Gastroesophageal sphincter (tissue), 4 donors: ENCODE measurements at regions not wholly inside any gene's neighbourhood (a gene's known extent, or its start where the extent isn't known, plus 50 kb on each side); places are given as distances from the start of the nearest gene placed in this dataset.

Experiments
- ATAC-seq: fragments of 150-250 bp; one replicate; pipeline ENCODE4 v1.9.1; 2016; ENCODE audit warnings: mild to moderate bottlenecking, moderate library complexity
- H3K27ac ChIP-seq, 4 donors: fragments of 200-600 bp; sonication (generic) in 3 of 4; 1 replicate in 3 of 4; 2 replicates in 1 of 4; pipeline ENCODE4 v1.5.1; 2016 to 2019
- H3K27me3 ChIP-seq: fragments of 200-600 bp; sonication (generic); one replicate; pipeline ENCODE4 v1.5.1; 2019
- H3K36me3 ChIP-seq, 2 donors: fragments of 200-600 bp; sonication (generic); one replicate each; pipeline ENCODE4 v1.5.1; 2019; ENCODE audit warnings: control low read depth in 1 of 2
- H3K4me1 ChIP-seq, 3 donors: fragments of 200-600 bp; sonication (generic); 1 replicate in 2 of 3; 2 replicates in 1 of 3; pipeline ENCODE4 v1.5.1; 2016 to 2019; ENCODE audit warnings: control low read depth in 2 of 3
- H3K4me3 ChIP-seq, 2 donors: fragments of 200-600 bp; sonication (generic); one replicate each; pipeline ENCODE4 v1.5.1; 2019; ENCODE audit warnings: mild to moderate bottlenecking in 1 of 2, moderate library complexity in 1 of 2
- H3K9me3 ChIP-seq, 3 donors: fragments of 200-600 bp; sonication (generic); one replicate each; pipeline ENCODE4 v1.5.1; 2017 to 2019; ENCODE audit warnings: control low read depth in 2 of 3
- CTCF ChIP-seq, 4 experiments: fragments of 200-600 bp in 2 of 4; fragments of 450-650 bp in 2 of 4; sonication (generic) in 1 of 4; IDR thresholded peaks; one replicate each; pipeline ENCODE4 v1.5.1; 2017 to 2019; ENCODE audit warnings: antibody characterized with exemption in 4 of 4, mild to moderate bottlenecking in 2 of 4, moderate library complexity in 2 of 4
- EP300 ChIP-seq: sonication (generic); formaldehyde crosslinking; IDR thresholded peaks from one replicate; pipeline ENCODE4 v1.6.1; 2017; ENCODE audit warnings: antibody characterized with exemption, mild to moderate bottlenecking
- POLR2A ChIP-seq, 2 donors: fragments of 450-650 bp; IDR thresholded peaks; one replicate each; pipeline ENCODE4 v1.6.1; 2017; ENCODE audit warnings: antibody characterized with exemption in 2 of 2, mild to moderate bottlenecking in 2 of 2, moderate library complexity in 1 of 2
- POLR2AphosphoS5 ChIP-seq: sonication (generic); formaldehyde crosslinking; IDR thresholded peaks from one replicate; pipeline ENCODE4 v1.6.1; 2017; ENCODE audit warnings: antibody characterized with exemption
- WGBS, 2 donors: methylation state at CpG; one replicate each; pipeline ENCODE4 v1.1.5; 2018; ENCODE audit warnings: low coverage in 1 of 2; 5-methylcytosine and 5-hydroxymethylcytosine counted together

- 63 to 88% methylated on average over 7 to 8 of the region's 8 CpGs for WGBS, 2 donors
- H3K4me3 ChIP-seq = no peak overlapping the region
- TF ChIP-seq CTCF (IDR thresholded peaks at IDR 0.05) (no peak), POLR2AphosphoS5 (no peak), EP300 (no peak), POLR2A (IDR thresholded peaks at IDR 0.05) (no peak)
- no peaks in the 10 kb centered on the region for H3K4me1 ChIP-seq
- ATAC-seq = no peak
- no peaks in the 10 kb centered on the region for H3K36me3 ChIP-seq
- H3K27ac ChIP-seq = no peak overlapping the region
- H3K9me3 ChIP-seq = no peaks in the 10 kb centered on the region
- no peaks in the 10 kb centered on the region for H3K27me3 ChIP-seq
Measured at GRCh38 chr15:93250950-93251349, 161.9 kb upstream of the RGMA start.

- no peaks in the 10 kb centered on the region for H3K27me3 ChIP-seq
- WGBS, 2 donors = 58 to 70% methylated on average over 2 of the region's 2 CpGs
- H3K4me3 ChIP-seq = no peak overlapping the region
- no peaks in the 10 kb centered on the region for H3K4me1 ChIP-seq
- ATAC-seq = no peak
- no peaks in the 10 kb centered on the region for H3K9me3 ChIP-seq
- no peak overlapping the region for H3K27ac ChIP-seq
- no peak for TF ChIP-seq CTCF (IDR thresholded peaks at IDR 0.05)
- TF ChIP-seq POLR2AphosphoS5 = no peak
- TF ChIP-seq EP300 = no peak
- no peak for TF ChIP-seq POLR2A (IDR thresholded peaks at IDR 0.05)
- no peaks in the 10 kb centered on the region for H3K36me3 ChIP-seq
Measured at GRCh38 chr15:93250209-93250608, 161.2 kb upstream of the RGMA start.

- Histone ChIP-seq H3K4me3 (no peak overlapping the region), H3K9me3 (no peaks in the 10 kb centered on the region), H3K36me3 (no peaks in the 10 kb centered on the region), H3K4me1 (no peaks in the 10 kb centered on the region), H3K27ac (no peak overlapping the region), H3K27me3 (no peaks in the 10 kb centered on the region)
- TF ChIP-seq POLR2AphosphoS5 = no peak
- no peak for TF ChIP-seq CTCF (IDR thresholded peaks at IDR 0.05)
- no peak for TF ChIP-seq POLR2A (IDR thresholded peaks at IDR 0.05)
- TF ChIP-seq EP300 = no peak
- no peak for ATAC-seq
- WGBS, 2 donors = 67 to 76% methylated on average over 4 to 7 of the region's 7 CpGs
Measured at GRCh38 chr15:93249623-93250022, 160.6 kb upstream of the RGMA start.

GRCh38 chr15:93247466-93248121 lies 158.6 kb upstream of the RGMA start:
- H3K27me3 ChIP-seq = no peaks in the 10 kb centered on the region
- H3K27ac ChIP-seq = no peak overlapping the region
- H3K4me3 ChIP-seq = no peak overlapping the region
- H3K9me3 ChIP-seq = no peaks in the 10 kb centered on the region
- TF ChIP-seq POLR2AphosphoS5 = no peak
- TF ChIP-seq CTCF (IDR thresholded peaks at IDR 0.05) = no peak
- TF ChIP-seq POLR2A (IDR thresholded peaks at IDR 0.05) = no peak
- no peak for TF ChIP-seq EP300
- 74 to 90% methylated on average over 10 to 14 of the region's 14 CpGs for whole genome bisulfite sequencing, 2 donors
- H3K36me3 ChIP-seq = no peaks in the 10 kb centered on the region
- ATAC-seq = no peak
- H3K4me1 ChIP-seq = no peaks in the 10 kb centered on the region
